ENCODE measurements at regions not wholly inside any gene's neighbourhood (a gene's known extent, or its start where the extent isn't known, plus 50 kb on each side); places are given as distances from the start of the nearest gene placed in this dataset.

GRCh38 chr1:30244801-30245200, 478.6 kb downstream of the MATN1 start:
- TF ChIP-seq, protein P1, sequence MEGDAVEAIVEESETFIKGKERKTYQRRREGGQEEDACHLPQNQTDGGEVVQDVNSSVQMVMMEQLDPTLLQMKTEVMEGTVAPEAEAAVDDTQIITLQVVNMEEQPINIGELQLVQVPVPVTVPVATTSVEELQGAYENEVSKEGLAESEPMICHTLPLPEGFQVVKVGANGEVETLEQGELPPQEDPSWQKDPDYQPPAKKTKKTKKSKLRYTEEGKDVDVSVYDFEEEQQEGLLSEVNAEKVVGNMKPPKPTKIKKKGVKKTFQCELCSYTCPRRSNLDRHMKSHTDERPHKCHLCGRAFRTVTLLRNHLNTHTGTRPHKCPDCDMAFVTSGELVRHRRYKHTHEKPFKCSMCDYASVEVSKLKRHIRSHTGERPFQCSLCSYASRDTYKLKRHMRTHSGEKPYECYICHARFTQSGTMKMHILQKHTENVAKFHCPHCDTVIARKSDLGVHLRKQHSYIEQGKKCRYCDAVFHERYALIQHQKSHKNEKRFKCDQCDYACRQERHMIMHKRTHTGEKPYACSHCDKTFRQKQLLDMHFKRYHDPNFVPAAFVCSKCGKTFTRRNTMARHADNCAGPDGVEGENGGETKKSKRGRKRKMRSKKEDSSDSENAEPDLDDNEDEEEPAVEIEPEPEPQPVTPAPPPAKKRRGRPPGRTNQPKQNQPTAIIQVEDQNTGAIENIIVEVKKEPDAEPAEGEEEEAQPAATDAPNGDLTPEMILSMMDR (conservative IDR thresholded peaks at IDR 0.05; ENCODE audit: low read length), result no peak
- no peak for TF ChIP-seq EZH2phosphoT487 (IDR thresholded peaks at IDR 0.05; ENCODE audit: borderline replicate concordance)
